ENCODE measurements at regions not wholly inside any gene's neighbourhood (a gene's known extent, or its start where the extent isn't known, plus 50 kb on each side); places are given as distances from the start of the nearest gene placed in this dataset.

DNA sequence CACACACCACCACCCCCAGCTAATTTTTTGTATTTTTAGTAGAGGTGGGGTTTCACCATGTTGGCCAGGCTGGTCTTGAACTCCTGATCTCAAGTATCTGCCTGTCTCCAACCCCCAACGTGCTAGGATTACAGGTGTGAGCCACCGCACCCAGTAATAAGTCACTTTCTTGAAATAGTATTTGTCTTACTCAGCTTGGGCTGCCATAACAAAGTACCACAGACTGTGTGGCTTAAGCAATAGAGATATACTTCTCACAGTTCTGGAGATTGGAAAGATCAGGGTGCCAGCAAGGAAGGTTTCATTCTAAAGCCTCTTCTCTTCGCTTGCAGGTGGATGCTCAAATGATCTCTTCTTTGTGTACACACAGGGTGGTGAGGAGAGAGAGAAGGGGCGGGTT lies 99.8 kb downstream of the ARRDC3 start:
- no peak overlapping the region for H3K4me3 ChIP-seq (ENCODE audit: low read depth, low read length)
- TF ChIP-seq, protein P1, sequence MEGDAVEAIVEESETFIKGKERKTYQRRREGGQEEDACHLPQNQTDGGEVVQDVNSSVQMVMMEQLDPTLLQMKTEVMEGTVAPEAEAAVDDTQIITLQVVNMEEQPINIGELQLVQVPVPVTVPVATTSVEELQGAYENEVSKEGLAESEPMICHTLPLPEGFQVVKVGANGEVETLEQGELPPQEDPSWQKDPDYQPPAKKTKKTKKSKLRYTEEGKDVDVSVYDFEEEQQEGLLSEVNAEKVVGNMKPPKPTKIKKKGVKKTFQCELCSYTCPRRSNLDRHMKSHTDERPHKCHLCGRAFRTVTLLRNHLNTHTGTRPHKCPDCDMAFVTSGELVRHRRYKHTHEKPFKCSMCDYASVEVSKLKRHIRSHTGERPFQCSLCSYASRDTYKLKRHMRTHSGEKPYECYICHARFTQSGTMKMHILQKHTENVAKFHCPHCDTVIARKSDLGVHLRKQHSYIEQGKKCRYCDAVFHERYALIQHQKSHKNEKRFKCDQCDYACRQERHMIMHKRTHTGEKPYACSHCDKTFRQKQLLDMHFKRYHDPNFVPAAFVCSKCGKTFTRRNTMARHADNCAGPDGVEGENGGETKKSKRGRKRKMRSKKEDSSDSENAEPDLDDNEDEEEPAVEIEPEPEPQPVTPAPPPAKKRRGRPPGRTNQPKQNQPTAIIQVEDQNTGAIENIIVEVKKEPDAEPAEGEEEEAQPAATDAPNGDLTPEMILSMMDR (IDR thresholded peaks at IDR 0.05; ENCODE audit: insufficient read depth, low read length), result no peak
- DNase-seq (ENCODE audit: low read depth), result no peak

DNA sequence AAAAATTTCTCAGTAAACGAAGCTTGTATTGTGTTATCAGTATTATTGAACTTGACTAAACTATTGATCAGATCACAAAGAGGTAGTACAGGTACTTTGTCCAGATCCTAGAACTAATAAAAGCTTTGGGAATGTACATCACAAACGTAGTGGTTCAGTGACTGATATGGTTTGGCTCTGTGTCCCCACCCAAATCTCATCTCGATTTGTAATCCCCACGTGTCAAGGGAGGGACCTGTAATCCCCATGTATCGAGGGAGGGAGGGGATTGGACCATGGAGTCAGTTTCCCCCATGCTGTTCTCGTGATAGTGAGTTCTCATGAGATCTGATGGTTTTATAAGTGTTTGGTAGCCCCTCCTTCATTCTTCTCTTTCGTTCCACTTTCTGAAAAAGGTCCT lies 100.9 kb downstream of the ARRDC3 start:
- TF ChIP-seq, protein P1 (IDR thresholded peaks at IDR 0.05; ENCODE audit: insufficient read depth, low read length), result no peak
- DNase-seq (ENCODE audit: low read depth), result no peak
- no peak overlapping the region for H3K4me3 ChIP-seq (ENCODE audit: low read depth, low read length)

DNA sequence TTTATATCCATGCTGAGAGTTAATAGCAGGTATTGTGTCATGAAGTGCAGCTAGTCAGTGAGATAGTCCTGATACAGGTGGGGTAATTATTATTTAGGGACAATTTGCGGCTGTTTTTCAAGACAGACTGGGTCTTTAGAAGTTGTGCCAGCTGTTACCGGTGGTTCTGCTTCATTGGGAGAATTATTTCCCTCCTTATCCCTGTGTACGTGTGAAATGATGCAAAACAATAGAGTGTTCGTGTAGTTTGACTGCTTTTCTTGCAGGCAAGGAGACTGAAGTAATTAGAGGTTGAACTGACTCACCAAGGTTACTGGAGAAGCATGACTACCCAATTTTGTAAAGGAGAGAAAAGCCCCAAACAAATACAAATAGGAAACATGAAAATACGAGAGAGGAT lies 101.7 kb downstream of the ARRDC3 start:
- TF ChIP-seq, protein P1 (IDR thresholded peaks at IDR 0.05; ENCODE audit: insufficient read depth, low read length), result no peak
- DNase-seq (ENCODE audit: low read depth), result peak; percentile 90
- no peak overlapping the region for H3K4me3 ChIP-seq (ENCODE audit: low read depth, low read length)

DNA sequence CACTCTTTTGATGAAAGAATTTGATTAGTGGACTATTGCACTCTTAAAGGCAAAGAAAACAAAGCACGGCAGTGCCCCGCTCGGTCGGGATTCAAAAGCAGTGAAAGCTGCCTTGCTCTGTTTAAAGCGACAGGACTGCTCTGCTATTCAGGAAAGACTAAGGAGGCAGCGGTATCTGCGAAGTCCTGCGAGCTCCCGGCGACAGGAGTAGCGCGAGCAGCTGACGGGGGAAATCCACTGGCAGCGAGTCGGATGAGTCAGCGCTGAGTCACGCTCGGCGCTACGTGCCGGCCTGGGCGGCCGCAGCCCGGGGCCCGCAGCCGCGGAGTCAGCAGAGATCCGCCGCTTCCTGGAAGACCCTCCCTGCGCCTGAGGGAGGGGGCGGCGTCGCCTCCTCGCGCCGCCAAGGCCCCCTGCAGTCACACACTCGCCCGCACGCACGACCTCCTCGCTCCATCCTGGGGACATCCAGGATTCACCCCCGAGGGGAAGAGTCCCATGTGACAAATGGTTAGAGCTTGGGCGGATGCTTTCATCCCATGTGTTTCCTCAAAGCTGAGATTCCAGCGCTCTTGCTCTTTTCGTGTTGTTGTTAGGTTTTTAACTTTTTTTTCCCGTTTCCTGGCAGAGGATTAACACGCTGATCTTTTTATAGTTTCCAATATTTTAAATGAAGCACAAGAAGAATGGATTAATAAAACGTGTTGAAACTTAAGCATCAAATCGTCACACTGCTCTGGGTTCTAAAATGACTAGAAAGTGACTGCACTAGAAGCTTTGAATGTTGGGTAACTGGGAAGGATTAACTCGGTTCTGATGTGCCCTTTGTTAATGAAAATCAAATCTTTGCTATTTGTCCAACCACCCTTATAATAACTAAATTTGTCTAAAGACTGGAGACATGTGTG lies 102.5 kb downstream of the ARRDC3 start:
- TF ChIP-seq, protein P1 (IDR thresholded peaks at IDR 0.05; ENCODE audit: insufficient read depth, low read length), result peak; percentile 3
- peak overlapping the region; percentile 60 for H3K4me3 ChIP-seq (ENCODE audit: low read depth, low read length)
- DNase-seq (ENCODE audit: low read depth), result peak; percentile 99

DNA sequence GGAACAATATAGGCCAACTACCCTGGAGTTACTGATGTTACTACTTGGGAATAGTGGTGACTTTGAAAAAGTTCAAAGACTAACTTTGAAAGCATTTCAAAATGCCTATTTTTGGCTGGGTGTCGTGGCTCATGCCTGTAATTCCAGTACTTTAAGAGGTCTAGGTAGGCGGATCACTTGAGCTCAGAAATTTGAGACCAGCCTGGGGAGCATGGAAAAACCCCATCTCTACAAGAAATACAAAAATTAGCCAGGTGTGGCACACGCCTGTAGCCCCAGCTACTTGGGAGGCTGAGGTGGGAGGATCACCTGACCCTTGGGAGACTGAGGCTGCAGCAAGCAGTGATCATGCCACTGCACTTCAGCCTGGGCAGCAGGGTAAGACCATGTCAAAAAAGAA lies 105.3 kb downstream of the ARRDC3 start:
- peak; percentile 18 for DNase-seq (ENCODE audit: low read depth)
- TF ChIP-seq, protein P1 (IDR thresholded peaks at IDR 0.05; ENCODE audit: insufficient read depth, low read length), result no peak
- no peak overlapping the region for H3K4me3 ChIP-seq (ENCODE audit: low read depth, low read length)

DNA sequence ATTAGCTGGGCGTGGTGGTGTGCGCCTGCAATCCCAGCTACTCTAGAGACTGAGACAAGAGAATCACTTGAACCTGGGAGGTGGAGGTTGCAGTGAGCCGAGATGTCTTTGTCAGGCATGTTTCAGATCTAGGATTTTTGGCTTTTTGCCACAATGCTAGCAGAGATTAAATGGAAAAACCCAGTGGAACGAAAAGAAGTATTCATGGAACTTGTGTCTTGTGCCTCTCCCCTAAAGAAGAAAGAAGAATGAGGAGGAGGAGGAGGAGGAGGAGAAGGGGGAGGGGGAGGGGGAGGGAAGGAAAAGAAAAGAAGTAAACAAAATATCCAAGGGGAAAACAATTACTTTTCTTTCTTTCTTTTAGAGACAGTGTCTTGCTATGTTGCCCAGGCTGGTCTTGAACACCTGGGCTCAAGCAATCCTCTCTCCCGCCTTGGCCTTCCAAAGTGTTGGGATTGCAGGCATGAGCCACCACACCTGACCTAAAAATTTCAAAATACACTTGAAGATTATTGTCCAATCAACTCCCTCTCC lies 106.0 kb downstream of the ARRDC3 start:
- H3K4me3 ChIP-seq (ENCODE audit: low read depth, low read length), result no peak overlapping the region
- TF ChIP-seq, protein P1 (IDR thresholded peaks at IDR 0.05; ENCODE audit: insufficient read depth, low read length), result no peak
- peak; percentile 13 for DNase-seq (ENCODE audit: low read depth)

All from fibroblast of the aortic adventitia (primary cell).